ENCODE measurements at regions not wholly inside any gene's neighbourhood (a gene's known extent, or its start where the extent isn't known, plus 50 kb on each side); places are given as distances from the start of the nearest gene placed in this dataset.

GRCh38 chrX:30151964-30152363 lies 63.4 kb upstream of the MAGEB2 start:
- Histone ChIP-seq H3K4me1 (ENCODE audit: low read length) (no peaks in the 10 kb centered on the region), H3K9ac (ENCODE audit: low read length) (no peak overlapping the region), H3K27me3 (ENCODE audit: low read length) (no peaks in the 10 kb centered on the region), H3K36me3 (ENCODE audit: insufficient read depth, low read length) (no peaks in the 10 kb centered on the region), H3K79me2 (ENCODE audit: low read length) (no peaks in the 10 kb centered on the region), H3K4me3 (ENCODE audit: low read length) (no peak overlapping the region), H3K9me3 (ENCODE audit: low read length) (no peaks in the 10 kb centered on the region), H3K9me2 (replicated peaks; ENCODE audit: insufficient read depth, low read length) (no peaks in the 10 kb centered on the region), H2AFZ (ENCODE audit: low read length) (no peak overlapping the region), H3K27ac (ENCODE audit: low read length) (no peak overlapping the region), H3K4me2 (ENCODE audit: low read depth, low read length, poor library complexity, severe bottlenecking) (no peak overlapping the region), H4K20me1 (ENCODE audit: insufficient read depth, low read depth, low read length) (no peaks in the 10 kb centered on the region)
- DNase-seq = no peak

DNA sequence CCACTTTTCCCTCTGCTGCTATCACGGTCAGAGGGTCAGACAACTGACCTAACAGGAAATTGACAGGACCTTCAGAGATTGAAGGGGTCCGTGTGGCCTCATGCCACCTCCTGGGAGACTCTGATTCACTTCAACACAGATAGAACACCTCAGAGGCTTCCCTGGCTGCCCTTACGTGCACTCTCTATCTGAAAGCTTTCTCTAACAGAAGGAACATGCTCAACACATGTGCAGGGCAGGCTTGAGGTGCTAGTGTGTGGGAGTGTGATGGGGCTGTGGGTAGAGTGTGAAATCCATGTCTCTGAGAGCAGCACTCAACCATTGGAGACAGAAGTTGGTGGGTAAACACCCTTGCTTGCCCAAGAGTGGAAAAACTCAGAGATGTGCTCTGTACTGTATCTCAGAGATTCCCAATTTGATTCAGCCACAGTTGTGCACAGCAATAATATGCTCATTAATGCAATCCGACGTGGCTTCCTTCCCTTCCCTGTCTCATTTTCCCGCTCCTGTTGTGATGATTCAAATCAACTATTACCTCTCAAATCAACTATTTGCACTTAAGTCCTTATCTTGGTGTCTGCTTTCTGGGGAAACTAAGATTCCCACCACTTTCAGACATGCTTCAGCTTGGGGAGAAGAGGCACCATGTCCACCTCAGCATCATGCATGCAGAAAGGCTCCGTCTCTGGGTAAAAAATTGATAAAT lies 62.0 kb upstream of the MAGEB2 start:
- no peaks in the 10 kb centered on the region for H3K79me2 ChIP-seq (ENCODE audit: low read length)
- no peak overlapping the region for H3K27ac ChIP-seq (ENCODE audit: low read length)
- no peak overlapping the region for H3K4me2 ChIP-seq (ENCODE audit: low read depth, low read length, poor library complexity, severe bottlenecking)
- DNase-seq = no peak
- no peaks in the 10 kb centered on the region for H3K36me3 ChIP-seq (ENCODE audit: insufficient read depth, low read length)
- no peak overlapping the region for H3K4me3 ChIP-seq (ENCODE audit: low read length)
- H3K27me3 ChIP-seq (ENCODE audit: low read length) = no peaks in the 10 kb centered on the region
- H4K20me1 ChIP-seq (ENCODE audit: insufficient read depth, low read depth, low read length) = no peaks in the 10 kb centered on the region
- no peaks in the 10 kb centered on the region for H3K9me2 ChIP-seq (replicated peaks; ENCODE audit: insufficient read depth, low read length)
- H3K9ac ChIP-seq (ENCODE audit: low read length) = no peak overlapping the region
- no peak overlapping the region for H2AFZ ChIP-seq (ENCODE audit: low read length)
- H3K9me3 ChIP-seq (ENCODE audit: low read length) = no peaks in the 10 kb centered on the region
- no peaks in the 10 kb centered on the region for H3K4me1 ChIP-seq (ENCODE audit: low read length)

- Histone ChIP-seq H3K27ac (ENCODE audit: low read length) (no peak overlapping the region), H3K9me2 (replicated peaks; ENCODE audit: insufficient read depth, low read length) (no peaks in the 10 kb centered on the region), H3K4me3 (ENCODE audit: low read length) (no peak overlapping the region), H3K79me2 (ENCODE audit: low read length) (no peaks in the 10 kb centered on the region), H3K9ac (ENCODE audit: low read length) (no peak overlapping the region), H3K4me2 (ENCODE audit: low read depth, low read length, poor library complexity, severe bottlenecking) (no peak overlapping the region), H3K4me1 (ENCODE audit: low read length) (no peaks in the 10 kb centered on the region), H4K20me1 (ENCODE audit: insufficient read depth, low read depth, low read length) (no peaks in the 10 kb centered on the region), H3K9me3 (ENCODE audit: low read length) (no peaks in the 10 kb centered on the region), H3K27me3 (ENCODE audit: low read length) (no peaks in the 10 kb centered on the region), H3K36me3 (ENCODE audit: insufficient read depth, low read length) (no peaks in the 10 kb centered on the region), H2AFZ (ENCODE audit: low read length) (no peak overlapping the region)
- no peak for DNase-seq
These were observed 61.5 kb upstream of the MAGEB2 start for GRCh38 chrX:30153881-30154260.

DNA sequence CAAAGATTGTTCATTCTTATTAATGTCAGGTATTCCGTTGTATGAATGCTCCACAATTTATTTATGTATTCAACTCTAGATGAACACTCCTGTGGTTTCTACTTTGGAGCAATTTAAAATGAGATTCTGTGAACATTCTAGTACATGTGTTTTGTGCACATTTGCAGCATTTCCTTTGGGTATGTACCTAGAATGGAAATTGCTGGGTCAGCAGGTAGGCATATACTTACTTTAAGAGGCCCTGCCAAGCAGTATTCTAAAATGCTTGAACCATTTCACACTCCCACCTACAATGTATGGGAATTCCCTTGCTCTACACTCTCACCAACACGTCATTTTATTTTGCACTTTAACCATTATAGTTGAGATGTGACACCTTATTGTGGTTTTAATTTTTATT lies 59.4 kb upstream of the MAGEB2 start:
- Histone ChIP-seq H3K27ac (ENCODE audit: low read length) (no peak overlapping the region), H2AFZ (ENCODE audit: low read length) (no peak overlapping the region), H3K27me3 (ENCODE audit: low read length) (no peaks in the 10 kb centered on the region), H3K36me3 (ENCODE audit: insufficient read depth, low read length) (no peaks in the 10 kb centered on the region), H3K79me2 (ENCODE audit: low read length) (no peaks in the 10 kb centered on the region), H3K4me1 (ENCODE audit: low read length) (no peaks in the 10 kb centered on the region), H3K4me3 (ENCODE audit: low read length) (no peak overlapping the region), H3K9ac (ENCODE audit: low read length) (no peak overlapping the region), H3K9me2 (replicated peaks; ENCODE audit: insufficient read depth, low read length) (no peaks in the 10 kb centered on the region), H3K9me3 (ENCODE audit: low read length) (no peaks in the 10 kb centered on the region), H4K20me1 (ENCODE audit: insufficient read depth, low read depth, low read length) (no peaks in the 10 kb centered on the region), H3K4me2 (ENCODE audit: low read depth, low read length, poor library complexity, severe bottlenecking) (no peak overlapping the region)
- no peak for DNase-seq

DNA sequence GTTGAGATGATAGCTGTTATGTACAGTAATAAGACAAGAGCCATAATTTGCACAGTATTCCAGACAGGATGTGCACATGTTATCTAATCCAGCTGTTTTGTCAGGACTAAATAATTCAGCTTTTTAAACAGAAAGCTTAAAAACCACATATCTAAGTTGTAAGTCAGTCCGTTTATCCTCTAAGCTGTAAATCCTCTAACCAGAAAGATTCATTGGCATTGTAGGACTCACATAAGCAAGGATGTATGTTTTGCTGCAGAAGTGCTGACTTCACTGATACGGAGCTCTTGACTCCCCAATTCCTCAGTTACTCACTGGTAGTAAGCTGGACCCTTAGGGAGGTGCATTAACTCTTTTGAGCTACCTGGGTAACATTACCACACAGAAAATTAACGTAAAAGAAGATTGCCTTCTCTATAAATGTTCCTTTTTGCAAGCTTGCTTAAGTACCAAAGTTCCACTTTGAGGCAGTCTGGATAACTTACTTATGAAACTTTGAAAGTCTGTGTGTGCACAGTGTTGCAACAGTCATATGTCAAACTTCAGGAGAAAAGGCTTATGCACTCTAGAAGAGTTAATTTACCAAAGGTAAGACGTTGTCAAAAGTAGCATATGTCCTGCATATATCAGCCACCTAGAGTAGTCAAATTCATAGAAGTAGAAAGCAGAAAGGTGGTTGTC lies 58.3 kb upstream of the MAGEB2 start:
- Histone ChIP-seq H3K9me2 (replicated peaks; ENCODE audit: insufficient read depth, low read length) (no peaks in the 10 kb centered on the region), H3K4me2 (ENCODE audit: low read depth, low read length, poor library complexity, severe bottlenecking) (no peak overlapping the region), H2AFZ (ENCODE audit: low read length) (no peak overlapping the region), H3K79me2 (ENCODE audit: low read length) (no peaks in the 10 kb centered on the region), H3K27ac (ENCODE audit: low read length) (no peak overlapping the region), H3K36me3 (ENCODE audit: insufficient read depth, low read length) (no peaks in the 10 kb centered on the region), H3K9ac (ENCODE audit: low read length) (no peak overlapping the region), H3K9me3 (ENCODE audit: low read length) (no peaks in the 10 kb centered on the region), H3K4me3 (ENCODE audit: low read length) (no peak overlapping the region), H4K20me1 (ENCODE audit: insufficient read depth, low read depth, low read length) (no peaks in the 10 kb centered on the region), H3K4me1 (ENCODE audit: low read length) (no peaks in the 10 kb centered on the region), H3K27me3 (ENCODE audit: low read length) (no peaks in the 10 kb centered on the region)
- no peak for DNase-seq

- Histone ChIP-seq H2AFZ (ENCODE audit: low read length) (no peak overlapping the region), H4K20me1 (ENCODE audit: insufficient read depth, low read depth, low read length) (no peaks in the 10 kb centered on the region), H3K27me3 (ENCODE audit: low read length) (no peaks in the 10 kb centered on the region), H3K4me2 (ENCODE audit: low read depth, low read length, poor library complexity, severe bottlenecking) (no peak overlapping the region), H3K4me3 (ENCODE audit: low read length) (no peak overlapping the region), H3K27ac (ENCODE audit: low read length) (no peak overlapping the region), H3K9me3 (ENCODE audit: low read length) (no peaks in the 10 kb centered on the region), H3K9ac (ENCODE audit: low read length) (no peak overlapping the region), H3K36me3 (ENCODE audit: insufficient read depth, low read length) (no peaks in the 10 kb centered on the region), H3K9me2 (replicated peaks; ENCODE audit: insufficient read depth, low read length) (no peaks in the 10 kb centered on the region), H3K4me1 (ENCODE audit: low read length) (no peaks in the 10 kb centered on the region), H3K79me2 (ENCODE audit: low read length) (no peaks in the 10 kb centered on the region)
- no peak for DNase-seq
These were observed 54.3 kb upstream of the MAGEB2 start for GRCh38 chrX:30161043-30161442.
